Lower lobe of right lung (tissue), 2 donors: ENCODE measurements at regions not wholly inside any gene's neighbourhood (a gene's known extent, or its start where the extent isn't known, plus 50 kb on each side); places are given as distances from the start of the nearest gene placed in this dataset.

Experiments
- ATAC-seq, 2 donors: fragments of 200-7000 bp; cut with Tn5 transposase; one replicate each; pipeline ENCODE4 v1.9.1; 2020 to 2022; ENCODE audit warnings: mild to moderate bottlenecking in 2 of 2, moderate library complexity in 2 of 2
- DNase-seq: peaks from one replicate; pipeline ENCODE4 v3.0.0-alpha.2; 2020
- H3K27ac ChIP-seq: fragments of 200-600 bp; one replicate; pipeline ENCODE4 v1.8.0; 2022
- H3K27me3 ChIP-seq: fragments of 200-600 bp; one replicate; pipeline ENCODE4 v1.8.0; 2022; ENCODE audit warnings: low read depth
- H3K36me3 ChIP-seq: fragments of 200-600 bp; one replicate; pipeline ENCODE4 v1.8.0; 2022; ENCODE audit warnings: mild to moderate bottlenecking
- H3K4me1 ChIP-seq: fragments of 200-600 bp; one replicate; pipeline ENCODE4 v1.8.0; 2022
- H3K4me3 ChIP-seq: fragments of 200-600 bp; one replicate; pipeline ENCODE4 v1.8.0; 2022; ENCODE audit warnings: mild to moderate bottlenecking
- H3K9me3 ChIP-seq: fragments of 200-600 bp; one replicate; pipeline ENCODE4 v1.8.0; 2022
- CTCF ChIP-seq: fragments of 200-600 bp; IDR thresholded peaks from one replicate; pipeline ENCODE4 v1.8.0; 2022; ENCODE audit warnings: antibody characterized with exemption, mild to moderate bottlenecking
- intact Hi-C: fragments of 100-400 bp; cut with DNase I; formaldehyde crosslinking; loops from one replicate; pipeline ENCODE4 v1.11.0; 2022
- donor health status: DM: no; HTN: yes; CAD: no; lungs with severe emphysema.

GRCh38 chr9:7622481-7622880 is 177.1 kb downstream of the DMAC1 start:
- Histone ChIP-seq H3K4me3 (no peak overlapping the region), H3K27me3 (no peaks in the 10 kb centered on the region), H3K4me1 (no peaks in the 10 kb centered on the region), H3K27ac (no peak overlapping the region), H3K36me3 (no peaks in the 10 kb centered on the region), H3K9me3 (no peaks in the 10 kb centered on the region)
- intact Hi-C loops: no loop called here
- no peak for ATAC-seq
- DNase-seq: no peak
- no peak for TF ChIP-seq CTCF

- no peak overlapping the region for H3K27ac ChIP-seq
- no peak for TF ChIP-seq CTCF
- no peaks in the 10 kb centered on the region for H3K27me3 ChIP-seq
Measured at GRCh38 chr9:7615344-7615743, 184.2 kb downstream of the DMAC1 start.

GRCh38 chr9:7613931-7614330 is 185.6 kb downstream of the DMAC1 start:
- no peak for ATAC-seq
- no peak for TF ChIP-seq CTCF
- H3K27me3 ChIP-seq: no peaks in the 10 kb centered on the region
- H3K36me3 ChIP-seq: no peaks in the 10 kb centered on the region
- H3K27ac ChIP-seq: no peak overlapping the region
- H3K9me3 ChIP-seq: no peaks in the 10 kb centered on the region
- no peaks in the 10 kb centered on the region for H3K4me1 ChIP-seq
- H3K4me3 ChIP-seq: no peak overlapping the region
- intact Hi-C loops: no loop called here
- no peak for DNase-seq

More at GRCh38 chr9:7615344-7615743, 184.2 kb downstream of the DMAC1 start:
- ATAC-seq (no peak), DNase-seq (no peak)
- intact Hi-C loops: no loop called here
- H3K4me1 ChIP-seq: no peaks in the 10 kb centered on the region
- no peak overlapping the region for H3K4me3 ChIP-seq
- H3K9me3 ChIP-seq: no peaks in the 10 kb centered on the region
- H3K36me3 ChIP-seq: no peaks in the 10 kb centered on the region

GRCh38 chr9:7608261-7608660 is 191.3 kb downstream of the DMAC1 start:
- no peaks in the 10 kb centered on the region for H3K36me3 ChIP-seq
- H3K4me3 ChIP-seq: no peak overlapping the region
- TF ChIP-seq CTCF: no peak
- no peak overlapping the region for H3K27ac ChIP-seq
- DNase-seq (no peak), ATAC-seq (no peak)
- no peaks in the 10 kb centered on the region for H3K27me3 ChIP-seq
- H3K4me1 ChIP-seq: no peaks in the 10 kb centered on the region
- H3K9me3 ChIP-seq: no peaks in the 10 kb centered on the region
- intact Hi-C loops: no loop called here

GRCh38 chr9:7607421-7607820 is 192.2 kb downstream of the DMAC1 start:
- Histone ChIP-seq H3K4me1 (no peaks in the 10 kb centered on the region), H3K9me3 (no peaks in the 10 kb centered on the region), H3K27me3 (no peaks in the 10 kb centered on the region), H3K4me3 (no peak overlapping the region), H3K36me3 (no peaks in the 10 kb centered on the region), H3K27ac (no peak overlapping the region)
- ATAC-seq (no peak), DNase-seq (no peak)
- intact Hi-C loops: no loop called here
- TF ChIP-seq CTCF: no peak

- DNase-seq (no peak), ATAC-seq (no peak)
- no peaks in the 10 kb centered on the region for H3K9me3 ChIP-seq
- intact Hi-C loops: no loop called here
- TF ChIP-seq CTCF: no peak
- H3K4me1 ChIP-seq: no peaks in the 10 kb centered on the region
- no peak overlapping the region for H3K27ac ChIP-seq
- H3K27me3 ChIP-seq: no peaks in the 10 kb centered on the region
- no peak overlapping the region for H3K4me3 ChIP-seq
- no peaks in the 10 kb centered on the region for H3K36me3 ChIP-seq
Measured at GRCh38 chr9:7606591-7606990, 193.0 kb downstream of the DMAC1 start.
